SK-N-SH treated with all-trans-retinoic acid at 6 μM for 48 hours (cell line): ENCODE measurements at regions not wholly inside any gene's neighbourhood (a gene's known extent, or its start where the extent isn't known, plus 50 kb on each side); places are given as distances from the start of the nearest gene placed in this dataset.
"Not testable (repeated sequence)": the region's sequence is repeated elsewhere in the genome, so short reads cannot be mapped to it uniquely, and the experiment has no call there.

Experiments used
- ATAC-seq: fragments of 200-7000 bp; cut with Tn5 transposase; 3 replicates; pipeline ENCODE4 v1.9.1; 2020; ENCODE audit warnings: mild to moderate bottlenecking, moderate library complexity
- ARNTL ChIP-seq: fragments of 450-650 bp; formaldehyde crosslinking; IDR thresholded peaks from 2 replicates; pipeline ENCODE4 v1.5.0; 2020; ENCODE audit warnings: low read depth, mild to moderate bottlenecking, moderate library complexity, borderline replicate concordance
- BACH2 ChIP-seq: fragments of 250-450 bp; sonication (Bioruptor Pico); IDR thresholded peaks from 2 replicates; pipeline ENCODE4 v1.9.0; 2021; ENCODE audit warnings: mild to moderate bottlenecking, borderline replicate concordance
- ESRRG ChIP-seq: fragments of 250-450 bp; sonication (Bioruptor Pico); IDR thresholded peaks from 2 replicates; pipeline ENCODE4 v1.6.1; 2021; ENCODE audit warnings: mild to moderate bottlenecking
- GLIS3 ChIP-seq: fragments of 250-450 bp; sonication (Bioruptor Pico); IDR thresholded peaks from 2 replicates; pipeline ENCODE4 v1.5.0; 2020; ENCODE audit warnings: mild to moderate bottlenecking, moderate library complexity
- ISL1 ChIP-seq: fragments of 250-450 bp; sonication (Bioruptor Pico); IDR thresholded peaks from 2 replicates; pipeline ENCODE4 v2.1.2; 2022; ENCODE audit warnings: mild to moderate bottlenecking, moderate library complexity
- OSR1 ChIP-seq: fragments of 250-450 bp; sonication (Bioruptor Pico); IDR thresholded peaks from 2 replicates; pipeline ENCODE4 v1.8.0; 2022; ENCODE audit warnings: moderate library complexity, mild to moderate bottlenecking, inconsistent platforms
- TCF4 ChIP-seq: fragments of 250-450 bp; sonication (Bioruptor Pico); IDR thresholded peaks from 2 replicates; pipeline ENCODE4 v1.8.0; 2021; ENCODE audit warnings: mild to moderate bottlenecking, moderate library complexity, borderline replicate concordance
- TOX ChIP-seq: fragments of 250-450 bp; sonication (Bioruptor Pico); IDR thresholded peaks from 2 replicates; pipeline ENCODE4 v1.8.0; 2021; ENCODE audit warnings: mild to moderate bottlenecking, moderate library complexity, borderline replicate concordance
- ZFP3 ChIP-seq: fragments of 250-450 bp; sonication (Bioruptor Pico); IDR thresholded peaks from 2 replicates; pipeline ENCODE4 v1.5.0; 2020; ENCODE audit warnings: mild to moderate bottlenecking, moderate library complexity
- ZFP30 ChIP-seq: fragments of 450-650 bp; formaldehyde crosslinking; IDR thresholded peaks from 2 replicates; pipeline ENCODE4 v1.5.0; 2022; ENCODE audit warnings: mild to moderate bottlenecking, moderate library complexity
- ZNF565 ChIP-seq: fragments of 450-650 bp; formaldehyde crosslinking; conservative IDR thresholded peaks from 2 replicates; pipeline ENCODE4 v1.5.0; 2020; ENCODE audit warnings: low read depth, mild to moderate bottlenecking, moderate library complexity
- ZNF70 ChIP-seq: fragments of 450-650 bp; formaldehyde crosslinking; IDR thresholded peaks from 2 replicates; pipeline ENCODE4 v1.5.0; 2020; ENCODE audit warnings: mild to moderate bottlenecking, moderate library complexity
- ZNF8 ChIP-seq: fragments of 450-650 bp; formaldehyde crosslinking; IDR thresholded peaks from 2 replicates; pipeline ENCODE4 v1.5.0; 2020; ENCODE audit warnings: mild to moderate bottlenecking, moderate library complexity
- TF ChIP-seq, protein P1 (sequence below): fragments of 250-450 bp; sonication (Bioruptor Pico); IDR thresholded peaks from 2 replicates; pipeline ENCODE4 v1.8.0; 2020; ENCODE audit warnings: mild to moderate bottlenecking, moderate library complexity, borderline replicate concordance
- TF ChIP-seq, protein P2 (sequence below): fragments of 250-450 bp; sonication (Bioruptor Pico); IDR thresholded peaks from 2 replicates; pipeline ENCODE4 v1.5.1; 2021; ENCODE audit warnings: mild to moderate bottlenecking, moderate library complexity
- TF ChIP-seq, protein P3 (sequence below): fragments of 250-450 bp; sonication (Bioruptor Pico); IDR thresholded peaks from 2 replicates; pipeline ENCODE4 v1.5.1; 2020; ENCODE audit warnings: low read depth, mild to moderate bottlenecking, moderate library complexity
- TF ChIP-seq, protein P4 (sequence below): fragments of 250-450 bp; sonication (Bioruptor Pico); IDR thresholded peaks from 2 replicates; pipeline ENCODE4 v1.5.0; 2020; ENCODE audit warnings: mild to moderate bottlenecking, moderate library complexity
- TF ChIP-seq, protein P5 (sequence below): fragments of 250-450 bp; sonication (Bioruptor Pico); IDR thresholded peaks from 2 replicates; pipeline ENCODE4 v1.8.0; 2021; ENCODE audit warnings: low read depth, mild to moderate bottlenecking, moderate library complexity, borderline replicate concordance

DNA sequence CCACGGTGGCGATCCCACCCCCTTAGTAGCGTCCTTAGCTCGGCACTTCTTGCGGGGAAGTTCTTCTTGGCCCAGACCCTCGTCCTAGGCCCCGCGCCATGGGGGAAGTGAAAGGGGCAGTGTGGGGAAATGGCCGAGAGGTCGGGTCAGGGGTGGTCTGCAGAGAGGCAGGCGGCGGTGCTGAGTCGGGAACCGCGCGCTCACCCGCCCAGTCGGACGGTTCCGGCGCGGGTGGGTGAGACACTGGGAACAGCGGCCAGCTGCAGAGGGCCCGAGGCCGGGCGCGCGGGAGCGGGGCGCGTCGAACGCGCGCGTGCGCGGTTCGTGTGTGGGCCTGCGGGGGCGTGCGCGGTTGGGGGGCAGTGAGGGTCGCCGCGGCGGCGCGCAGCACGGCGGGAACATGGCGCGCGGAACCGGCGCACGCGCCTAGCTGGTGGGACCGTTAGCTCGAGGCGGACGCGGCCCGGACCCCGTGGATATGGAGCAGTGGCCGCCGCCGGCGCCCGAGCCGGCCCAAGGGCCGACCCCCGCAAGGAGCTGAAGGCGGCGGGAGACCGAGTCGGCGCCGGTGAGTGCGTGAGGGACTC is 246.9 kb downstream of the GOLGA6L6 start:
- TF ChIP-seq TCF4 (CRISPR knock-in tag), result no peak
- no peak for TF ChIP-seq GLIS3 (CRISPR knock-in tag)
- no peak for TF ChIP-seq TOX (CRISPR knock-in tag)
- TF ChIP-seq, protein P1, sequence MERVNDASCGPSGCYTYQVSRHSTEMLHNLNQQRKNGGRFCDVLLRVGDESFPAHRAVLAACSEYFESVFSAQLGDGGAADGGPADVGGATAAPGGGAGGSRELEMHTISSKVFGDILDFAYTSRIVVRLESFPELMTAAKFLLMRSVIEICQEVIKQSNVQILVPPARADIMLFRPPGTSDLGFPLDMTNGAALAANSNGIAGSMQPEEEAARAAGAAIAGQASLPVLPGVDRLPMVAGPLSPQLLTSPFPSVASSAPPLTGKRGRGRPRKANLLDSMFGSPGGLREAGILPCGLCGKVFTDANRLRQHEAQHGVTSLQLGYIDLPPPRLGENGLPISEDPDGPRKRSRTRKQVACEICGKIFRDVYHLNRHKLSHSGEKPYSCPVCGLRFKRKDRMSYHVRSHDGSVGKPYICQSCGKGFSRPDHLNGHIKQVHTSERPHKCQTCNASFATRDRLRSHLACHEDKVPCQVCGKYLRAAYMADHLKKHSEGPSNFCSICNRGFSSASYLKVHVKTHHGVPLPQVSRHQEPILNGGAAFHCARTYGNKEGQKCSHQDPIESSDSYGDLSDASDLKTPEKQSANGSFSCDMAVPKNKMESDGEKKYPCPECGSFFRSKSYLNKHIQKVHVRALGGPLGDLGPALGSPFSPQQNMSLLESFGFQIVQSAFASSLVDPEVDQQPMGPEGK, result no peak
- TF ChIP-seq ARNTL (CRISPR knock-in tag), result no peak
- no peak for TF ChIP-seq ESRRG (CRISPR knock-in tag)
- no peak for TF ChIP-seq ZNF70
- TF ChIP-seq, protein P2, sequence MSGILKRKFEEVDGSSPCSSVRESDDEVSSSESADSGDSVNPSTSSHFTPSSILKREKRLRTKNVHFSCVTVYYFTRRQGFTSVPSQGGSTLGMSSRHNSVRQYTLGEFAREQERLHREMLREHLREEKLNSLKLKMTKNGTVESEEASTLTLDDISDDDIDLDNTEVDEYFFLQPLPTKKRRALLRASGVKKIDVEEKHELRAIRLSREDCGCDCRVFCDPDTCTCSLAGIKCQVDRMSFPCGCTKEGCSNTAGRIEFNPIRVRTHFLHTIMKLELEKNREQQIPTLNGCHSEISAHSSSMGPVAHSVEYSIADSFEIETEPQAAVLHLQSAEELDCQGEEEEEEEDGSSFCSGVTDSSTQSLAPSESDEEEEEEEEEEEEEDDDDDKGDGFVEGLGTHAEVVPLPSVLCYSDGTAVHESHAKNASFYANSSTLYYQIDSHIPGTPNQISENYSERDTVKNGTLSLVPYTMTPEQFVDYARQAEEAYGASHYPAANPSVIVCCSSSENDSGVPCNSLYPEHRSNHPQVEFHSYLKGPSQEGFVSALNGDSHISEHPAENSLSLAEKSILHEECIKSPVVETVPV, result no peak
- TF ChIP-seq ISL1, result no peak
- TF ChIP-seq, protein P3, sequence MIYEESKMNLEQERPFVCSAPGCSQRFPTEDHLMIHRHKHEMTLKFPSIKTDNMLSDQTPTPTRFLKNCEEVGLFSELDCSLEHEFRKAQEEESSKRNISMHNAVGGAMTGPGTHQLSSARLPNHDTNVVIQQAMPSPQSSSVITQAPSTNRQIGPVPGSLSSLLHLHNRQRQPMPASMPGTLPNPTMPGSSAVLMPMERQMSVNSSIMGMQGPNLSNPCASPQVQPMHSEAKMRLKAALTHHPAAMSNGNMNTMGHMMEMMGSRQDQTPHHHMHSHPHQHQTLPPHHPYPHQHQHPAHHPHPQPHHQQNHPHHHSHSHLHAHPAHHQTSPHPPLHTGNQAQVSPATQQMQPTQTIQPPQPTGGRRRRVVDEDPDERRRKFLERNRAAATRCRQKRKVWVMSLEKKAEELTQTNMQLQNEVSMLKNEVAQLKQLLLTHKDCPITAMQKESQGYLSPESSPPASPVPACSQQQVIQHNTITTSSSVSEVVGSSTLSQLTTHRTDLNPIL, result no peak
- TF ChIP-seq ZFP3 (CRISPR knock-in tag), result no peak
- TF ChIP-seq, protein P4, sequence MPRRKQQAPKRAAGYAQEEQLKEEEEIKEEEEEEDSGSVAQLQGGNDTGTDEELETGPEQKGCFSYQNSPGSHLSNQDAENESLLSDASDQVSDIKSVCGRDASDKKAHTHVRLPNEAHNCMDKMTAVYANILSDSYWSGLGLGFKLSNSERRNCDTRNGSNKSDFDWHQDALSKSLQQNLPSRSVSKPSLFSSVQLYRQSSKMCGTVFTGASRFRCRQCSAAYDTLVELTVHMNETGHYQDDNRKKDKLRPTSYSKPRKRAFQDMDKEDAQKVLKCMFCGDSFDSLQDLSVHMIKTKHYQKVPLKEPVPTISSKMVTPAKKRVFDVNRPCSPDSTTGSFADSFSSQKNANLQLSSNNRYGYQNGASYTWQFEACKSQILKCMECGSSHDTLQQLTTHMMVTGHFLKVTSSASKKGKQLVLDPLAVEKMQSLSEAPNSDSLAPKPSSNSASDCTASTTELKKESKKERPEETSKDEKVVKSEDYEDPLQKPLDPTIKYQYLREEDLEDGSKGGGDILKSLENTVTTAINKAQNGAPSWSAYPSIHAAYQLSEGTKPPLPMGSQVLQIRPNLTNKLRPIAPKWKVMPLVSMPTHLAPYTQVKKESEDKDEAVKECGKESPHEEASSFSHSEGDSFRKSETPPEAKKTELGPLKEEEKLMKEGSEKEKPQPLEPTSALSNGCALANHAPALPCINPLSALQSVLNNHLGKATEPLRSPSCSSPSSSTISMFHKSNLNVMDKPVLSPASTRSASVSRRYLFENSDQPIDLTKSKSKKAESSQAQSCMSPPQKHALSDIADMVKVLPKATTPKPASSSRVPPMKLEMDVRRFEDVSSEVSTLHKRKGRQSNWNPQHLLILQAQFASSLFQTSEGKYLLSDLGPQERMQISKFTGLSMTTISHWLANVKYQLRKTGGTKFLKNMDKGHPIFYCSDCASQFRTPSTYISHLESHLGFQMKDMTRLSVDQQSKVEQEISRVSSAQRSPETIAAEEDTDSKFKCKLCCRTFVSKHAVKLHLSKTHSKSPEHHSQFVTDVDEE (CRISPR knock-in tag), result no peak
- TF ChIP-seq, protein P5, sequence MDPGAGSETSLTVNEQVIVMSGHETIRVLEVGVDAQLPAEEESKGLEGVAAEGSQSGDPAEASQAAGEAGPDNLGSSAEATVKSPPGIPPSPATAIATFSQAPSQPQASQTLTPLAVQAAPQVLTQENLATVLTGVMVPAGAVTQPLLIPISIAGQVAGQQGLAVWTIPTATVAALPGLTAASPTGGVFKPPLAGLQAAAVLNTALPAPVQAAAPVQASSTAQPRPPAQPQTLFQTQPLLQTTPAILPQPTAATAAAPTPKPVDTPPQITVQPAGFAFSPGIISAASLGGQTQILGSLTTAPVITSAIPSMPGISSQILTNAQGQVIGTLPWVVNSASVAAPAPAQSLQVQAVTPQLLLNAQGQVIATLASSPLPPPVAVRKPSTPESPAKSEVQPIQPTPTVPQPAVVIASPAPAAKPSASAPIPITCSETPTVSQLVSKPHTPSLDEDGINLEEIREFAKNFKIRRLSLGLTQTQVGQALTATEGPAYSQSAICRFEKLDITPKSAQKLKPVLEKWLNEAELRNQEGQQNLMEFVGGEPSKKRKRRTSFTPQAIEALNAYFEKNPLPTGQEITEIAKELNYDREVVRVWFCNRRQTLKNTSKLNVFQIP, result no peak
- no peak for TF ChIP-seq ZFP30 (CRISPR knock-in tag)
- TF ChIP-seq ZNF565 (CRISPR knock-in tag), result no peak
- no peak for TF ChIP-seq OSR1 (CRISPR knock-in tag)
- no peak for TF ChIP-seq BACH2 (CRISPR knock-in tag)
- TF ChIP-seq ZNF8 (CRISPR knock-in tag), result no peak
- ATAC-seq, result no peak

DNA sequence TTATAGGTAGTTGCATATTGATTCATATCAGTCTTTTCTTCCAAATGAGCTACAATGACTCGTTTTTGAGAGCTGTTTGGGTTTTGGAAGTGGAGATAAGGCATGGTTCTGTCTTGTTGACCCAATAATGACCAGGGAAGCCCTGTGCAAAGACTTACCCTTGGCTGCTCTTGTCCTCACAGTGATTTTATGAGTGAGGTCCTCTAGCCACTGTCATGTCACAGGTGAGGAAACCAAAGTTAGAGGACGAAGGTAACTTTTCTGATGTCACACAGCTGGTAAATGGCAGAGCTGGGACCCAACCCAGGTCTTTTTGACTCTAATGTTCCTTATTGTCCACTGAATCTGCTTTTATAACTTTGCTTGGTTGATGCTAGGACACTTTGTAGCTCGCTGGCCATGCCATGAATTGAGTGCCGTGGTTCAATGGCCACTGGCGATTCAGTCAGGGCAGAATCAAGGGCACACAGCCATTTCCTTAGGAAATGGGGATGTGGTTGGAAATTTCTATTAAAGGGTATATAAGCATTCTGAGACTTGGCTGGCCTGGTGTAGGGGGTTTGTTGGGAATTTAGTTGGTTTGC is 249.1 kb downstream of the GOLGA6L6 start:
- ATAC-seq, result not testable (repeated sequence)

DNA sequence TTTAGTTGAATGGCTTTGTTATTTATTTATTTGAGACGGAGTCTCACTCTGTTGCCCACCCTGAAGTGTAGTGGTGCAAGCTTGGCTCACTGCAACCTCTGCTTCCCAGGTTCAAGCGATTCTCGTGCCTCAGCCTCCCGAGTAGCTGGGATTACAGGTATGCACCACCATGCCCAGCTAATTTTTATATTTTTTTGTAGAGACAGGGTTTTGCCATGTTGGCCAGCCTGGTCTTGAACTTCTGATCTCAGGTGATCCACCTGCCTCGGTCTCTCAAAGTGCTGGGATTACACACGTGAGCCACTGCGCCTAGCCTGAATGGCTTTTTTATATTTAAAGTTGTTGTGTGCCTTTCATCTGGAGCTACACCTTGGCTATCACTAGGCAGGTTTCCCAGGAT is 250.0 kb downstream of the GOLGA6L6 start:
- ATAC-seq, result not testable (repeated sequence)

DNA sequence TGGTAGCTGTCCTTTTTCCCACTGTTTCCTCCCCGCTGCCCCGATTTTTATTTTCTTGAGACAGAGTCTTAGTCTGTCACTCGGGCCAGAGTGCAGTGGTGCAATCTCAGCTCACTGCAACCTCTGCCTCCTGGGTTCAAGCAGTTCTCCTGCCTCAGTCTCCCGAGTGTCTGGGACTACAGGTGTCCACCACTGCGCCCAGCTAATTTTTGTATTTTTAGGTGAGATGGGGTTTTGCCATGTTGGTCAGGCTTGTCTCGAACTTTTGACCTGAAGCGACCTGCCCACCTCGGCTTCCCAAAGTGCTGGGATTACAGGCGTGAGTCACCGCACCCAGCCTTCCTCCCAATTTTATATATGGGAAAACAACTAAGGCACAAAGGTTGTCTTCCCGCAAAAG is 251.0 kb downstream of the GOLGA6L6 start:
- ATAC-seq, result not testable (repeated sequence)

DNA sequence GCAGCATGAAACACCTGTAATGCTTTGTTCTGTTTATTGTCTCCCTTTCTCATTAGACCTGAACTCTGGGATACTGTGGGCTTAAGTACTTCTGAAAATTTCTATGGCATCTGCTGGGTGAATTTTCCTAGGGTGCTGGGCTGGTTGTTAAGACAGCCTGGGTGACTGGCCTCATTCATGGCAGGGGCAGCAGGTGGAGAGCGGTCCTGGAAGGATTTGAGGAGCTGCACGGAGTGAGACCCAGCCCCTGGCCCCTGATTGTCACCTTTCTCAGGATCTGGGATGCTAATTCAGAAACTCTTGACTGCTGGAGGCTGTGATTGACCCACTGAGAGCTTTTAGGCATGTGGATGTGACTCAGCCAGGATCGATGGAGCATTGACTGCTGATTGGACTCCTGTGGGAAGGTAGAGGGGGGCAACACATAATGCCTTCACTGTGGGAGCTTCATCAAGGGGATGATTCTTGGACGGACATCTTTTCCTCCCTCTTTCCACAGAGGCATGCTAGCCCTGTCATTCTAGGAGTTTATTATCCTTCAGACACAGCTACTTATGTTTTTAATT is 252.0 kb downstream of the GOLGA6L6 start:
- not testable (repeated sequence) for ATAC-seq

DNA sequence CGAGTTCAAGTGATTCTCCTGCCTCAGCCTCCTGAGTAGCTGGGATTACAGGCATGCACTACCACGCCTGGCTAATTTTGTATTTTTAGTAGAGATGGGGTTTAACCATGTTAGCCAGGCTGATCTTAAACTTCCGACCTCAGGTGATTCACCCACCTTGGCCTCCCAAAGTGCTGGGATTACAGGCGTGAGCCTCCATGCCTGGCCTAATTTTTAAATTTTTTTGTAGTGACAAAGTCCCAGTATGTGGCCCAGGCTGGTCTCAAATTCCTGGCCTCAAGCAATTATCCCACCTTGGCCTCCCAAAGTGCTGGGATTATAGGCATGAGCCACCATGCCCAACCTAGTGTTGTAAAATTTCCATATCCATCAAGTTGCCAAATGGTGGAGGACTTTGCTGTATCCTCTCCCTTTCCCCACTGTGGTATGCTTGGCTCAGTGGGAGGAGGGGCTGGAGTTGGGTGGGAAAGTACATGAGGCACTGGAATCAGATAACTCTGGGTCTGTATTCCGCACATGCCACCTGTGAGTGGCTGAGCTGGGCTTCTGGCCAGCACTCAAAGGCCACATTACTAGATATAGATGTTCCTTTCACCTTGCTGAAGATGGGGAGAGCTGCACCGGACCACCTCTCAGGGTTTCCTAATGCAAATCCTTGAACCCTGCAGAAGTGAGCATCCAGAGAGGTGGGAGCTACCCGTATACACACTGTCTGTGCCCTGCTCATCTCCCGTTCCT is 252.6 kb downstream of the GOLGA6L6 start:
- ATAC-seq, result not testable (repeated sequence)

DNA sequence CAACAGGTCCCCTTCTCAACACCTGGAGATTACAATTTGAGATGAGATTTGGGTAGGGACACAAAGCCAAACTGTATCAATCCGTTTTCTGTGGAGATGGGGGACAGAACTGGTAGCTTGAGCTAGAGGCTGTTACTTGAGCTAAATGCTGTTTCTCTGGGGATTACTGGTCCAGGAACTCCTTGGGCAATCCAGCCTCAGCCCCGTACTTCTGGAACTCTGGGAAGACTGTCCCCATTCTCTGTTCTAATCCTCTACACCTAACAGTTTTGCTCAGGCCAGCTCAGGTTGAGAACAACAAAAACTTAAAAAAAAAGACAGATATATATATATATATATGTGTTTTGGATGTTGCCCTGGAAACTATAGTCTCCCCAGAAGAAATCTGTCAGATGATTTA is 255.0 kb downstream of the GOLGA6L6 start:
- ATAC-seq, result not testable (repeated sequence)

DNA sequence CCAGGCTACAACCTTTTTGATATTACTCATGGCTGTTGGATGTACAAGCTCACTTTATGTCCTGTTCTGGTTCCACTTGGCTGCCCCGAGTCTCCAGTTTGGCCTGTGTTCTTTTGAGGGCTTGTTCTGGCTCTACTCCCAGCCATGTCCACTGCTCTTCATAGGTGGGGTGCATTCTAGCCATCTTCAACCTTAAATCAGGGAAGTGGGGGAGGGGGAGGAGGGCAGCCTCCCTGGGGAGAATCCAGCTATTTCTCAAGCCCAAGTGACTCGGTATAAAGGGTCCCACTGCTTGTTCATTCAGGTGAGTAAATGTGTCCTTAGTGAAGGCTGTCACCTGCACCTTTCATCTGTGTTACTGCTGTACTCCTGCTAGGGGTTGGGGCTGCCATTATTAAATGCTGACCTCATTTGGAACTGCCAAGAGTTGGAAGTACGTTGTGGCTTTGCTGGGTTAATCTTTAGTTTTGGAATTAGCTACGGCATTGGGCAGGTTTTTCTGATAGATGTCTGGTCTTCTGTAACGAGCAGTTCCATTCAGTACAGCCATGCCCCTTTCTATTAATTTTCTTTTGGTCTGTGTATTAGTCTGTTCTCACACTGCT is 255.8 kb downstream of the GOLGA6L6 start:
- ATAC-seq, result not testable (repeated sequence)
